HG03457 (cell line): ENCODE measurements at regions not wholly inside any gene's neighbourhood (a gene's known extent, or its start where the extent isn't known, plus 50 kb on each side); places are given as distances from the start of the nearest gene placed in this dataset.
A peak's percentile ranks its signal among the peaks of the same experiment; 100 is the strongest.
"Not testable (repeated sequence)": the region's sequence is repeated elsewhere in the genome, so short reads cannot be mapped to it uniquely, and the experiment has no call there.

ENCODE experiments used
- ATAC-seq: cut with Tn5 transposase; IDR thresholded peaks from one replicate; pipeline ENCODE4 v1.9.1; 2021; ENCODE audit warnings: moderate number of reproducible peaks; ENCODE audit not compliant: unreplicated experiment

- ATAC-seq = not testable (repeated sequence)
Observed at GRCh38 chrX:65888150-65888549, 151.7 kb downstream of the VSIG4 start.

- ATAC-seq = no peak
Observed at GRCh38 chrX:65883556-65883955, 156.3 kb downstream of the VSIG4 start.

GRCh38 chrX:65879977-65880799 is 159.7 kb downstream of the VSIG4 start:
- ATAC-seq = no peak

- ATAC-seq = no peak
Observed at GRCh38 chrX:65878456-65878855, 161.4 kb downstream of the VSIG4 start.

GRCh38 chrX:65877953-65878352 is 161.9 kb downstream of the VSIG4 start:
- ATAC-seq = no peak

- not testable (repeated sequence) for ATAC-seq
Observed at GRCh38 chrX:65875614-65876013, 164.3 kb downstream of the VSIG4 start.

- no peak for ATAC-seq
Observed at GRCh38 chrX:65874765-65875164, 165.1 kb downstream of the VSIG4 start.

- ATAC-seq = no peak
Observed at GRCh38 chrX:65874110-65874509, 165.8 kb downstream of the VSIG4 start.

GRCh38 chrX:65873385-65873784 is 166.5 kb downstream of the VSIG4 start:
- no peak for ATAC-seq

GRCh38 chrX:65871671-65872311 is 168.1 kb downstream of the VSIG4 start:
- ATAC-seq = peak; percentile 82

- ATAC-seq = not testable (repeated sequence)
Observed at GRCh38 chrX:65870544-65870943, 169.3 kb downstream of the VSIG4 start.

- ATAC-seq = no peak
Observed at GRCh38 chrX:65866773-65867172, 173.1 kb downstream of the VSIG4 start.

GRCh38 chrX:65866146-65866545 is 173.7 kb downstream of the VSIG4 start:
- peak; percentile 80 for ATAC-seq

- no peak for ATAC-seq
Observed at GRCh38 chrX:65862638-65863037, 177.2 kb downstream of the VSIG4 start.

- ATAC-seq = no peak
Observed at GRCh38 chrX:65859299-65859698, 180.6 kb downstream of the VSIG4 start.

GRCh38 chrX:65854437-65854836 is 185.4 kb downstream of the VSIG4 start:
- not testable (repeated sequence) for ATAC-seq

- not testable (repeated sequence) for ATAC-seq
Observed at GRCh38 chrX:65851306-65851705, 183.9 kb downstream of the MSN start.

GRCh38 chrX:65850821-65851220 is 183.4 kb downstream of the MSN start:
- not testable (repeated sequence) for ATAC-seq

GRCh38 chrX:65846974-65847373 is 179.5 kb downstream of the MSN start:
- no peak for ATAC-seq

- no peak for ATAC-seq
Observed at GRCh38 chrX:65841263-65841662, 173.8 kb downstream of the MSN start.

GRCh38 chrX:65838674-65839073 is 171.2 kb downstream of the MSN start:
- ATAC-seq = no peak

GRCh38 chrX:65837875-65838549 is 170.6 kb downstream of the MSN start:
- no peak for ATAC-seq
